NCI-H345 (cell line): ENCODE measurements at regions not wholly inside any gene's neighbourhood (a gene's known extent, or its start where the extent isn't known, plus 50 kb on each side); places are given as distances from the start of the nearest gene placed in this dataset.
A peak's percentile ranks its signal among the peaks of the same experiment; 100 is the strongest.

Experiments used
- DNase-seq: peaks from one replicate; lab custom pipeline; 2025; lab: John Stamatoyannopoulos, UW

DNA sequence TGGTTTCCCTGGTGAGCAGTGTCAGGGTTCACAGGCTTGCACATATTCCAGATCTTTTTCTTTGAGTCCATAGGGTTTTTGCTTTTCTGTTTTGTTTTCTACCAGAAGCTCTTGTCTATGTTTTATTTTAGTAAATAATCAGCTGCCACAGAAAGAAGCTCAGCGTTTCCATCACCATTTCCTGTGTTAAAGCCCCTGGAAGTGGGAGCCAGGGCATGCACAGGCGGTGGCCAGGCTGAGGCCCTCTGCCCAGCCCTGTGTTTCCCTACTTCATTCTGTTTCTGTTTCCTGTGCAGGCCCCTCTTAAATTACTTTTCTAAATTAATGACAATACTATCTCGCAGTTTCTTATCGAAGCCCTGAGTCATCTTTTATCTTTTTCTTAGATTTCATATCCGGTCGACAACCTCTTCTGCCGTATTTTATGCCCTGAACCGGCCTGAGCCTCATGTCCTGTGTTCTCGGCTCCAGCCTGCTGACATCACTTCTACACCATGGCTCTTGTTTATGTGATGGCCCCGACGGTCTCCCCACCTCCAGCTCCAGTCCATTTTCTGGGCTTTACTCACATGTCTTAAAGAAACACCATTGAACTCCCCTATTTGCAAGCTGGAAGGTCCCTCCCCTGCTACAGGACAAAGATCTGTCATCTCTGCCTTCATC lies 442.2 kb downstream of the TCERG1L start:
- DNase-seq, result no peak

- no peak for DNase-seq
These were observed 440.1 kb downstream of the TCERG1L start for GRCh38 chr10:130871406-130871805.

DNA sequence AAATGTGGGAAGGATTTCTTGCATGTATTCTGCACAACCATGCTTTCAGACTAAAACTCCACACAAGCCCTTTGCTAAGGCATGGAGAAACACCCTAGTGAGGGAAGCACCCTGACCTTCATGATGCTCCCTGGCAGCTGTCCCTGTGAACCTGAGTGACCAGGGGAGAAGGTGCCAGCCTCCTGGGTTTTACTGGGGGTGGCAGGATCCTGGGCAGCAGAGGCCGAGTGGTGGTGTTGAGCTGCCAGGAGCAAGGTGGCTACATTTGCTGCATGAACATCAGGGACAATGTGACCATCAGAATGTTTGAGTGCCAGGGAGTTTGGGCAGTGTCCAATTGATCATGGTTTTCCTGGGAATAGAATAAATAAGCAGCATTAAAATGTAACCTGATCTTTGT lies 437.9 kb downstream of the TCERG1L start:
- no peak for DNase-seq

- DNase-seq, result no peak
These were observed 436.4 kb downstream of the TCERG1L start for GRCh38 chr10:130875116-130875515.

GRCh38 chr10:130875897-130876472 lies 435.5 kb downstream of the TCERG1L start:
- DNase-seq, result peak; percentile 0

- DNase-seq, result no peak
These were observed 434.4 kb downstream of the TCERG1L start for GRCh38 chr10:130877126-130877525.

- no peak for DNase-seq
These were observed 433.4 kb downstream of the TCERG1L start for GRCh38 chr10:130878131-130878530.

GRCh38 chr10:130882906-130883305 lies 428.6 kb downstream of the TCERG1L start:
- DNase-seq, result no peak

GRCh38 chr10:130884456-130884855 lies 427.1 kb downstream of the TCERG1L start:
- no peak for DNase-seq

DNA sequence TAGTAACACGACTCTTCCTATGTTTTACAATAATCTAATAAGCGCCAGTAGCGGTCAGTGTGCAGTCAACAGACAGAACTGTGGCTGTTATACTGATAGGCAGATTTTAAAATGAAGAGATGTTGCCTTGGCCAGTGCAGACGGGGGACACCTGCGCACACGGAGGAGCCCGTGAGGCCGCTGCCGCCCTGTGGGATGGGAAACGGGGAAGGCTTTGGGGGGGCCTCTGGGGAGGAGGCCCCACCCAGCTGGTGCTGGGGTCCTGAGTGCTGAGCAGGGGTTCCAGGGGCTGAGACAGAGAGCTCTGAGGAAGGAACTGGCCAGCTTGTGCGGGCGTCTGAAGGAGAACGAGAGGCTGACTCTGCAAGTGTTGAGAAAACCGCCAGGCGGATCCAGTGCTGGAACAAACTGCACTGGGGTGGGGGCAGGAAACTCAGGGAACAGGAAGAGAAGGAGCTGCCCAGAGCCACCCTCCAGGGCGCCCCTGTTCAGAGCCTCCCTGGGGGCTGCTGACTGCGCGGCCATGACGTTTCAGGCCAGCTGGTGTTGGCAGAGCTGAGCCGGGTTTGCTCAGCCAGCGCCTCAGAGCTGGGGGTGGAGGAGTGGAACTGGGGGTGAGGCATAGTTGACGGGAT lies 426.4 kb downstream of the TCERG1L start:
- no peak for DNase-seq

GRCh38 chr10:130887170-130887569 lies 424.4 kb downstream of the TCERG1L start:
- DNase-seq, result no peak

GRCh38 chr10:130888493-130888892 lies 423.0 kb downstream of the TCERG1L start:
- DNase-seq, result no peak

GRCh38 chr10:130889240-130889639 lies 422.3 kb downstream of the TCERG1L start:
- DNase-seq, result no peak

GRCh38 chr10:130889780-130890179 lies 421.7 kb downstream of the TCERG1L start:
- no peak for DNase-seq

DNA sequence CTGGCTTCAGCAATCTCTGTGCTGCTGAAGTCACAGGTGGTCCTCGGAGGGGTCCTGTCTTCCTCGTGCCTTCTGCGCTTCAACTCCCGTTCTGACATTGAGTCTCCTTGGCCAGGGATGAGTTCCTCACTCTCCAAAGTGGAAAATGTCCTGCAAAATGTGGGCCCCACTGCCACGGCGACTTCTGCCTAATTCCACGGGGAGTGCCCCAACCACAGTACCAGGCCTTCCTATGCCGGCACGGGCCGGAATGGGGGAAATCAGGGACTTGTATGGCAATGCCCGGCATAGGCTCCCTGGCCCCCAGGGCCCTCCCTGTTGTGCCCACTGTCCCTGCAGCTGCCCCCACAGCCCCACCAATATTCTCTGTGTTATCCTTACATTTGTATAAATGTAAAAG lies 420.5 kb downstream of the TCERG1L start:
- no peak for DNase-seq

DNA sequence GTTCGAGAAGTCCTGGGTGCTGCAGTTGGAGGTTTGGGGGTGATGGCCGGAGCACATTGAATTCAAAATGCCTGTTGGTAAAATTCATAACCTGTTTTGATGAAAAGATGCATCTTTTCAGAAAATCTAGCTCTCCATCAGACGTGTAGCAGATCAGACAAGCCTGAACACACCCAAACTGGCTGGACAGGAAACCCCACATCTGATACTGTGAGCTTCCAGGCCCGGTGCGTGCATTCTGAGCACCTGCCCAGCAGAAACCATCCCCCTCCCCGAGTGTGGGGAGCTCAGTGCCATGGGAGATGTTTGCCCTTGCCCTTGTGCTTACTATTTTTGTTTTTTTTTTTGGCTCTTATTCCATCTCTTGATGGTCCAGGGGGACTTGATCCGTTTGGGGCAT lies 417.1 kb downstream of the TCERG1L start:
- DNase-seq, result no peak

- DNase-seq, result no peak
These were observed 416.4 kb downstream of the TCERG1L start for GRCh38 chr10:130895161-130895560.

- DNase-seq, result no peak
These were observed 413.7 kb downstream of the TCERG1L start for GRCh38 chr10:130897815-130898214.

- no peak for DNase-seq
These were observed 413.1 kb downstream of the TCERG1L start for GRCh38 chr10:130898381-130898780.

DNA sequence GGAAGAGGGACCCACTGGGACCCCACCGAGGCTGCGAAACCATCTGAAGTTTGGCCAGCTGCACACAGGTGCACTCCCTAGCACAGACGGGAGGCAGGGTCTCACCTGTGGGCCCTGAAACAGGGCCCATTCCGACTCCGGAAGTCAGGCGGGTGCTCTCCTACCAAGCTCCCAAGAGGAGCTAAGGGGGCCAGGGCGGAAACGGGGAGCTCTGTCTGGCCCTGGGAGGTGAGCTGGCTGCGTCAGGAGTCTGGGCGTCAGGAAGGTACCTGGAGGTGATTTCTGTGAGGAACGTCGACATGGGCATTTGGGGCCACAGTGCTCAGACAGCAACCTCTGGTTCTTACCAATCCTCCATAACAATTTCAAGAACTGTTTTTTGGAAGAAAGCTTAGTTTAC lies 411.7 kb downstream of the TCERG1L start:
- no peak for DNase-seq

GRCh38 chr10:130900441-130901160 lies 410.9 kb downstream of the TCERG1L start:
- no peak for DNase-seq

DNA sequence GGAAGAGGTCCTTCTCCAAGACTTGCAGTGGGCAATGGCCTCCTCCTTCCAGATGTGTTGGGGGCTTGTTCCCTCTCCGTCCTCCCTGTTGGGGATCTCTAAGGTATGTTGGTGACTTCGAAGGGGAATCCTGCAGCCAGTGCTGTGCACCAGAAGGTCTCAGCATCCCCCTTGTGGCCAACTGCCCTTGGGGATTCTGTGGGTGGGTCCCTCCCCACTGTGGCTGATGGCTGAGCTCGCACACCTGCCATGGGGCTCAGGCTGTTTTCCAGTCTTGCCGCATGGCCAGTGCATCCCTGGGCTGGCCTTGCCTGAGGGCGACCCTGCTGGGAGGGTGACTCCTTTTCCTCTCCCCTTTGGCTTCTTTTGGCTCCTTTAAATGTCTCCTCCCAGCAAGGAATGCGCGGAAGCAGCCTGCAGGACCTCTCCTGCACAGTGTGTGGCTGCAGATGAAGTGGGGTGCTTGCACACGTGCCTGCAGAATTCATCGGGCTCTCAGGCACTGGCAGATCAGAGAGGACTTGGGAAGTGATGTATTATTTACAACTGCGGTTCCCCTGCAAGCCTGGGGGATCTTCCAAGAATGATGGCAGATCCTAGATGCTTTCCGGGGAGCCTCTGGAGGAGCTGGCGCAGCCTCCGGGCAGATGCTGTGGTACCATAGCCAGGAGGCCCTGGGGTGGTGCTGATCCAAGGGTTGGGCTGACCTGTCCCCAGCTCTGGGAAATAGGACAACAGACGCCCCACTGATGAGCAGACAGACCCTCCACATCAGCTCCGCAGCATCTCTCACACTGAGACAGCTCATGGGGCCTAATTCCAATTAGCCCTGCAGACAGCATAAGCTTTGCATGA lies 410.0 kb downstream of the TCERG1L start:
- no peak for DNase-seq
